ENCODE measurements at regions not wholly inside any gene's neighbourhood (a gene's known extent, or its start where the extent isn't known, plus 50 kb on each side); places are given as distances from the start of the nearest gene placed in this dataset.

DNA sequence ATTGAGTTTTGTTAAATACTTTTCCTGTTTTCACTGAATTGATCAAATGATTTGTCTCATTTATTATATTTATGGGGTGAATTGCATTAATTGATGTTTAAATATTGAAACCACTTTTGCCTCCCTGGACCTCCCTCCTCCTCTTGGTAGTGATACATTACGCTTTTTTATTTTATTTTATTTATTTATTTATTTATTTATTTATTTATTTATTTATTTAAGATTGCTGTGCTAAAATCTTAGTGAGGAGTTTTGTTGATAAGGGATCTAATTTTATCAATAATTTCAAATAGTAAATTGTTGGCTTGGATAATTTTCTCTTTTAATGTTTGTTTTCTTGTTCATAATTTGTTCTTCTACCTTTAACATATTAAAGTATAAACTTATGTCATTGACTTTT lies 1281.0 kb upstream of the NXPH2 start:
- no peak for DNase-seq (ENCODE audit: low spot score)

DNA sequence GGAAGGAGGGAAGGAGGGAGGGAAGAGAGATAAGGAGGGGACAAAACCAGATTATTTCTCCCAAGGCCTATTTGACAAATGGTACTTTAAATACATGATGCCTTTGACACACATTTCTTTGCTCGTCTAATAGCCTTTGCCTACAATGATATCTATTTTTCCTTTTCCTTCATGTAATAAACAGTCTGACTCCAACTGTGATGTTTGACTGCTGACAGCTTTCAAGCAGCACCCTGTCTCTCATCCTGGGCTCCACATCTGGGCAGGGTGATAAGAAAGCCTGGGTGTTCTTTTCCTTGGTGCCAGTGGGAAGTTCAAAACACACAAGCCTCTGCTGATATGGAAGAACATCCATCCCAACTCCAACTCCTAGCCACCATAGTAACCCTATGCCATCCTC lies 1277.7 kb upstream of the NXPH2 start:
- no peak for DNase-seq (ENCODE audit: low spot score)

DNA sequence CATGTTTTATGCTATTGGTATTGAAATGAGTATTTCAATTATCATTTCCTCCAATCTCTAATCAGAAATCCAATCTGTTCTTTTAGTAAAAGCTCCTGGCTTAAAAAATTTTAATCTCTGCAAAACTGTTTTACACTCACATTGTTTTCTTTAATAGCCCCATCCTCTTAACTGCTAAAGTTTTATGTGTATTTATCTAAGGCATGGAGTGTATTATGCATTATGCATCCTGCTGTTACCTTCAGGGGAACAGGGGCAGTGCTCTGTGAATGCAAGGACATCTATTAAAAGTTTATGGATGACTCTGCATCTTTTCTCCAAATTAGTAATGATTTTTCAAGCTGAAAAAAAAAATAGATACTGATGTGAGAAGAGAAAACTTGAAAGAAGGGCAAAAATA lies 1261.6 kb upstream of the NXPH2 start:
- no peak for DNase-seq (ENCODE audit: low spot score)

DNA sequence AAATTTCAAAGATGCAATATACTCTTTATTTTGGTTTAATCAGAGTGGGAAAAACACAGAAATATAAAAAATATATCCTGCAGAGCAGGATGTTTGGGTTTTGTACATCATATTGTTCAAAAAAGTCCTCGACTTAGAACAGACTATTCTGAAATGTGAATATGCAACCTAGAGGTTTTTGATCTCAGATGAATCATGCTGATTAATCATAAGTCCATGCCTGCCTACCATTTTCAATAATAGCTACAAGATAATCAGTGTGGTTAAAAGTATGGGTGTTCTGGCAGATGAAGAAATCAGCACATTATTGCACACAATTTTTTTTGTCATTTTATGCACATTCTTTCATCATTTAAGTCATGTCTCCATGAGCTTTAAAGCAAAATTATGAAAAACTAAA lies 1261.0 kb upstream of the NXPH2 start:
- no peak for DNase-seq (ENCODE audit: low spot score)

GRCh38 chr2:140033638-140034037 lies 1253.4 kb upstream of the NXPH2 start:
- no peak for DNase-seq (ENCODE audit: low spot score)

GRCh38 chr2:140027966-140028365 lies 1247.8 kb upstream of the NXPH2 start:
- DNase-seq (ENCODE audit: low spot score) = no peak

DNA sequence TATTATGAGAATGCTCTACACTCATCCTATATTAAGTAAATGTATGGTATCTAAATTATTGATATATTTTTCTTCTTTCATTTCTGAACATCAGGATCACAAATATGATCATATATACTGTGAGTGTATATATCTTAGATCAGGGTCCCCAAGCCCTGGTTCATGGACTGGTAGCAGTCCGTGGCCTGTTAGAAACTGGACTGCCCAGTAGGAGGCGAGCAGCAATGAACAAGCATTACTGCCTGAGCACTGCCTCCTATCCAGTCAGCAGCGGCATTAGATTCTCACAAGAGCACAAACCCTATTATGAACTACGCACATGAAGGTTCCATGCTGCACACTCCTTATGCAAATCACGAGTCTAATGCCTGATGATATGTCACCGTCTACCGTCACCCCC lies 1247.1 kb upstream of the NXPH2 start:
- DNase-seq (ENCODE audit: low spot score) = no peak

- DNase-seq (ENCODE audit: low spot score) = no peak
These were observed 1243.1 kb upstream of the NXPH2 start for GRCh38 chr2:140023291-140023690.

GRCh38 chr2:140018541-140018940 lies 1238.4 kb upstream of the NXPH2 start:
- DNase-seq (ENCODE audit: low spot score) = no peak

DNA sequence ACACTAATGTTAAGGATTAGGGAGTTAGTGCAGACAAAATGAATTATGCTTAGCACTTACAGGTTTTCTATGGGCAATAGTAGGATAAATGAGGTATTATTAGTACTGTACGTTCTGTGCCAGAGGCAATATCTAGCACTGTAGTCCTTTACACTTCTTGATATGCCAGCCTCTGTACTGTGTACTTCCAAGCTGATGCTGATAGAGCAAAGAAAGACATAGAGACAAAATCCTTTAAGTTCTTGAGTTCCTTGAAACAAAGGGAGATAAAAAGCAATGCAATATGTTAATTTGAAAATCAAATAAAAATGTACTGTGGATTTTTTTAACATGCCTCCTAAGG lies 1234.0 kb upstream of the NXPH2 start:
- DNase-seq (ENCODE audit: low spot score) = no peak

GRCh38 chr2:140013545-140014203 lies 1233.5 kb upstream of the NXPH2 start:
- no peak for DNase-seq (ENCODE audit: low spot score)

GRCh38 chr2:140011287-140011686 lies 1231.1 kb upstream of the NXPH2 start:
- DNase-seq (ENCODE audit: low spot score) = no peak

DNA sequence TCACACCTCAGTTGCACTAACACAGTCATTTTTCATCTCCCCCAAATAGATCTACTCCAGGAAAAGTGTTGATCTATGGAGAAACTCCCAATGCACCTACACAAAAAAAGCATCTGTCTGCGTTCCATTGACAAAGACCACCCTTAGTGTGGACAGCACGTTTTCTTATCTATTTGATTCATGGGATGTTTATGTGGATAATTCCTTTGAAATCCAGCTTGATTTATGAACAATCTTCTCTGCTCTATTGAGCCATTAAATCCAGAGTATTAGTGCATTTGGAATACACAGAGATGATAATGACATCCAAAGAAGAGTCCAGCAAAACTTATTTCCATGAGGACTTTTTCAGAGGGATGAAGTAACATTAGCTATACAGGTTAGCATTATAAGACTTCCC lies 1221.9 kb upstream of the NXPH2 start:
- no peak for DNase-seq (ENCODE audit: low spot score)

- no peak for DNase-seq (ENCODE audit: low spot score)
These were observed 1212.6 kb upstream of the NXPH2 start for GRCh38 chr2:139992711-139993345.

- DNase-seq (ENCODE audit: low spot score) = no peak
These were observed 1211.9 kb upstream of the NXPH2 start for GRCh38 chr2:139992078-139992477.

- DNase-seq (ENCODE audit: low spot score) = no peak
These were observed 1210.6 kb upstream of the NXPH2 start for GRCh38 chr2:139990646-139991335.

- no peak for DNase-seq (ENCODE audit: low spot score)
These were observed 1189.1 kb upstream of the NXPH2 start for GRCh38 chr2:139969323-139969722.

- no peak for DNase-seq (ENCODE audit: low spot score)
These were observed 1188.4 kb upstream of the NXPH2 start for GRCh38 chr2:139968588-139968987.

- DNase-seq (ENCODE audit: low spot score) = no peak
These were observed 1187.5 kb upstream of the NXPH2 start for GRCh38 chr2:139967665-139968064.

- DNase-seq (ENCODE audit: low spot score) = no peak
These were observed 1184.7 kb upstream of the NXPH2 start for GRCh38 chr2:139964721-139965440.

DNA sequence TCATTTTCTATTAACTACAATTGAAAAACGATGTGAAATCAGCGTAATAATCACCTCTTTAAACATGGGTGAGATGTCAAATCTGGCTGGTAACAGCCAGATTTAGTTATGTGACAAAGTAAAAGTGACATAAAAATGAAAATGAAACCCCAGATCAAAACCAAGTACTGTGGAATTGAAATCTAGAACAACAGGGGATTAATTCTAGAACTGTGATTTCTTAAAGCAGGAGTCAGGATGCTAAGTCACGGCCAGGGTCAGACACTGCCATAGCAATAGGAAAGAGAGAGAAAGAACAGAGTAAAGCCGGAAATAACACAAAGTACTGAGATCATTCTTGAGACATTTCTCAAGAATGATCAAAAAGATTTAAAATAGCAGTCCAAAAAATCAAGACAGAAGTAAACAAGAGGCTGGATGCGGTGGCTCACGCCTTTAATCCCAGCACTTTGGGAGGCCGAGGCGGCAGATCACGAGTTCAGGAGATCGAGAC lies 1183.7 kb upstream of the NXPH2 start:
- DNase-seq (ENCODE audit: low spot score) = no peak

GRCh38 chr2:139949242-139949972 lies 1169.2 kb upstream of the NXPH2 start:
- DNase-seq (ENCODE audit: low spot score) = no peak
